Endothelial cell of umbilical vein (primary cell): ENCODE measurements at regions not wholly inside any gene's neighbourhood (a gene's known extent, or its start where the extent isn't known, plus 50 kb on each side); places are given as distances from the start of the nearest gene placed in this dataset.

Experiments used
- BruUV-seq: library from RNA; stranded (reverse); fragments of 400-500 nt; replicated peaks from 2 replicates; lab custom pipeline; 2021; lab: Mats Ljungman, UMichigan
- CTCF ChIA-PET: fragments of 300-600, 350-600 bp; sonication (Branson Sonifier 250); formaldehyde crosslinking; loops from one replicate; lab custom pipeline; 2021; ENCODE audit warnings: antibody characterized with exemption, inconsistent platforms; lab: Charles Lee
- POLR2A ChIA-PET: fragments of 300-600, 350-600 bp; sonication (Branson Sonifier 250); formaldehyde crosslinking; loops from one replicate; lab custom pipeline; 2021; ENCODE audit warnings: antibody characterized with exemption, inconsistent platforms; lab: Charles Lee
- DNase-seq: peaks from one replicate; pipeline ENCODE4 v3.0.0-alpha.2; 2011; ENCODE audit warnings: low read depth, low spot score
- FAIRE-seq: peaks from 2 replicates; lab custom pipeline; 2011; peaks lifted over from hg19 to GRCh38; lab: Jason Lieb, UNC
- H2AFZ ChIP-seq: 2 replicates; pipeline ENCODE4 v1.6.0; 2012; ENCODE audit warnings: low read depth, low read length, control low read depth, inconsistent platforms
- H3K27ac ChIP-seq: 2 replicates; pipeline ENCODE4 v1.5.1; 2011; ENCODE audit warnings: low read depth, mild to moderate bottlenecking, control low read depth, low read length, moderate library complexity; ENCODE audit not compliant: insufficient read depth
- H3K27me3 ChIP-seq, 2 experiments: 2 replicates each; pipeline versions ENCODE4 v1.6.0 to v1.6.1; 2011; ENCODE audit warnings: low read length in 2 of 2, mixed read lengths in 1 of 2; ENCODE audit not compliant: control insufficient read depth in 2 of 2, insufficient read depth in 2 of 2
- H3K36me3 ChIP-seq, 2 experiments: 2 replicates in 1 of 2; 3 replicates in 1 of 2; pipeline ENCODE4 v1.5.1; 2011; ENCODE audit warnings: low read length in 2 of 2, mild to moderate bottlenecking in 1 of 2, moderate library complexity in 1 of 2; ENCODE audit not compliant: control insufficient read depth in 2 of 2, insufficient read depth in 2 of 2; ENCODE audit errors: extremely low read depth in 1 of 2
- H3K4me1 ChIP-seq: 3 replicates; pipeline ENCODE4 v1.5.1; 2011; ENCODE audit warnings: mild to moderate bottlenecking, low read length; ENCODE audit not compliant: control insufficient read depth, insufficient read depth; ENCODE audit errors: extremely low read depth
- H3K4me2 ChIP-seq: 2 replicates; pipeline ENCODE4 v1.6.1; 2011; ENCODE audit warnings: low read length, control low read depth, mixed read lengths; ENCODE audit not compliant: insufficient read depth
- H3K4me3 ChIP-seq, 3 experiments: fragments of 200-600 bp in 1 of 3; sonication (generic), shearing (Covaris generic) in 1 of 3; replicated peaks in 1 of 3; 2 replicates each; pipeline ENCODE4 v1.5.1; 2011 to 2016; ENCODE audit warnings: control low read depth in 3 of 3, low read length in 3 of 3, mild to moderate bottlenecking in 2 of 3, inconsistent platforms in 1 of 3, low read depth in 1 of 3, moderate library complexity in 1 of 3; ENCODE audit not compliant: insufficient read depth in 1 of 3
- H3K79me2 ChIP-seq: 2 replicates; pipeline ENCODE4 v1.6.0; 2012; ENCODE audit warnings: low read length, inconsistent platforms; ENCODE audit not compliant: control insufficient read depth, insufficient read depth
- H3K9ac ChIP-seq: replicated peaks from 2 replicates; pipeline ENCODE3; 2011; ENCODE audit warnings: low read length, control low read depth; ENCODE audit not compliant: insufficient read depth; ENCODE audit errors: extremely low read depth
- H3K9me1 ChIP-seq: replicated peaks from 3 replicates; pipeline ENCODE4 v1.6.0; 2011; ENCODE audit warnings: mild to moderate bottlenecking, low read length; ENCODE audit not compliant: control insufficient read depth, insufficient read depth; ENCODE audit errors: extremely low read depth
- H3K9me3 ChIP-seq: replicated peaks from 2 replicates; pipeline ENCODE4 v1.5.1; 2012; ENCODE audit warnings: low read length, inconsistent platforms; ENCODE audit not compliant: control insufficient read depth, insufficient read depth
- H4K20me1 ChIP-seq: replicated peaks from 2 replicates; pipeline ENCODE3; 2011; ENCODE audit warnings: mild to moderate bottlenecking, low read length; ENCODE audit not compliant: control insufficient read depth, insufficient read depth; ENCODE audit errors: extremely low read depth
- EZH2 ChIP-seq: IDR thresholded peaks from 2 replicates; pipeline ENCODE4 v1.6.1; 2012; ENCODE audit warnings: borderline replicate concordance, low read depth, mild to moderate bottlenecking, moderate library complexity, low read length, inconsistent platforms; ENCODE audit not compliant: severe bottlenecking
- FOS ChIP-seq: IDR thresholded peaks from 2 replicates; pipeline ENCODE4 v1.6.1; 2011; ENCODE audit warnings: mild to moderate bottlenecking, low read length, moderate library complexity, borderline replicate concordance; ENCODE audit not compliant: insufficient read depth
- GATA2 ChIP-seq: IDR thresholded peaks from 2 replicates; pipeline ENCODE4 v1.7.0; 2011; ENCODE audit warnings: low read depth, mild to moderate bottlenecking, moderate library complexity, mixed read lengths, low read length; ENCODE audit not compliant: insufficient read length, insufficient read depth
- JUN ChIP-seq: IDR thresholded peaks from 2 replicates; pipeline ENCODE4 v1.6.1; 2011; ENCODE audit warnings: borderline replicate concordance, low read depth; ENCODE audit not compliant: insufficient read length, insufficient read depth
- MYC ChIP-seq: IDR thresholded peaks from one replicate; pipeline ENCODE4 v1.6.1; 2011; ENCODE audit warnings: mild to moderate bottlenecking, low read depth, low read length
- POLR2A ChIP-seq: IDR thresholded peaks from 2 replicates; pipeline ENCODE4 v1.6.1; 2012; ENCODE audit warnings: low read depth, mild to moderate bottlenecking, control low read depth, low read length
- POLR2AphosphoS5 ChIP-seq: IDR thresholded peaks from 2 replicates; pipeline ENCODE4 v1.6.1; 2012; ENCODE audit warnings: low read depth, mild to moderate bottlenecking, control low read depth, low read length, moderate library complexity; ENCODE audit not compliant: insufficient read depth
- dilution Hi-C: fragments of 300-500 bp; cut with MboI; formaldehyde crosslinking; loops from one replicate; pipeline ENCODE4 v1.15.0; 2019; ENCODE audit warnings: low sequenced_read_pairs; ENCODE audit not compliant: extremely low pct_ligation_motif_present
- intact Hi-C: fragments of 100-400 bp; cut with micrococcal nuclease; formaldehyde crosslinking; loops from one replicate; pipeline ENCODE4 v1.10.0; 2022
- TF ChIP-seq, protein P1 (sequence below), 2 donors: IDR thresholded peaks; 1 replicate in 1 of 2; 2 replicates in 1 of 2; pipeline ENCODE4 v1.5.1; 2011; ENCODE audit warnings: low read length in 2 of 2, mild to moderate bottlenecking in 2 of 2, moderate library complexity in 2 of 2, control low read depth in 1 of 2, inconsistent platforms in 1 of 2, low read depth in 1 of 2; ENCODE audit not compliant: insufficient read depth in 1 of 2; ENCODE audit errors: extremely low read depth in 1 of 2
- TF ChIP-seq, protein P2 (sequence below): IDR thresholded peaks from 2 replicates; pipeline ENCODE4 v1.6.1; 2011; ENCODE audit not compliant: insufficient read depth, insufficient read length

DNA sequence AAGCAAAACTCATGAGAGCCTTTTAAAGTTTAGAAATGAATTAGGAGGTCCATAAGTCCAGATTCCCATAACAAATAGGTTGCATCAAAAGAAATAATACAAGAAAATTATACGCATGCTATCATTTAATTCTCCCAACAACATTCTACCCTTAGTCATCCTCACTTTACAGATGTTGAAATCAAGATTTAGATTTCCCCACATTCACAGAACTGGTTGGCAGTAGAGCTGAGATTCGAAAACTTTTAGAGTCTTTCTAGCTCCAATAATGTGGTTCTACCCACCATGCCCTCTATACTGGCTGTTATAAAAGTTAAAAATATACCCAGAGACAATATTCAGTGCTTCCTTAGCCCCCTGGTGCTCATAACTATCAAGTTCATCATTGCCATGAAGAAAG, 56.6 kb upstream of the METAP2 start:
- no peaks in the 10 kb centered on the region for H3K36me3 ChIP-seq
- H3K4me2 ChIP-seq = no peak overlapping the region
- DNase-seq = no peak
- BruUV-seq = no TSS peak
- no peaks in the 10 kb centered on the region for H3K9me3 ChIP-seq
- TF ChIP-seq FOS (no peak), POLR2A (no peak), JUN (no peak), MYC (no peak), GATA2 (no peak), EZH2 (no peak), POLR2AphosphoS5 (no peak)
- TF ChIP-seq, protein P1, sequence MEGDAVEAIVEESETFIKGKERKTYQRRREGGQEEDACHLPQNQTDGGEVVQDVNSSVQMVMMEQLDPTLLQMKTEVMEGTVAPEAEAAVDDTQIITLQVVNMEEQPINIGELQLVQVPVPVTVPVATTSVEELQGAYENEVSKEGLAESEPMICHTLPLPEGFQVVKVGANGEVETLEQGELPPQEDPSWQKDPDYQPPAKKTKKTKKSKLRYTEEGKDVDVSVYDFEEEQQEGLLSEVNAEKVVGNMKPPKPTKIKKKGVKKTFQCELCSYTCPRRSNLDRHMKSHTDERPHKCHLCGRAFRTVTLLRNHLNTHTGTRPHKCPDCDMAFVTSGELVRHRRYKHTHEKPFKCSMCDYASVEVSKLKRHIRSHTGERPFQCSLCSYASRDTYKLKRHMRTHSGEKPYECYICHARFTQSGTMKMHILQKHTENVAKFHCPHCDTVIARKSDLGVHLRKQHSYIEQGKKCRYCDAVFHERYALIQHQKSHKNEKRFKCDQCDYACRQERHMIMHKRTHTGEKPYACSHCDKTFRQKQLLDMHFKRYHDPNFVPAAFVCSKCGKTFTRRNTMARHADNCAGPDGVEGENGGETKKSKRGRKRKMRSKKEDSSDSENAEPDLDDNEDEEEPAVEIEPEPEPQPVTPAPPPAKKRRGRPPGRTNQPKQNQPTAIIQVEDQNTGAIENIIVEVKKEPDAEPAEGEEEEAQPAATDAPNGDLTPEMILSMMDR (IDR thresholded peaks at IDR 0.05; ENCODE audit: extremely low read depth in 1 of 2, insufficient read depth in 1 of 2, low read depth in 1 of 2, low read length in 2 of 2) = no peak
- TF ChIP-seq, protein P2, sequence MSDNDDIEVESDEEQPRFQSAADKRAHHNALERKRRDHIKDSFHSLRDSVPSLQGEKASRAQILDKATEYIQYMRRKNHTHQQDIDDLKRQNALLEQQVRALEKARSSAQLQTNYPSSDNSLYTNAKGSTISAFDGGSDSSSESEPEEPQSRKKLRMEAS = no peak
- H3K79me2 ChIP-seq = no peaks in the 10 kb centered on the region
- intact Hi-C loops (no loop called here), dilution Hi-C loops (no loop called here)
- no peak overlapping the region for H3K4me3 ChIP-seq
- peaks cover 0 to 2% of the 10 kb centered on the region in 2 experiments for H3K27me3 ChIP-seq
- no peaks in the 10 kb centered on the region for H3K4me1 ChIP-seq
- ChIA-PET POLR2A (no interaction called here), CTCF (no interaction called here)
- no peaks in the 10 kb centered on the region for H4K20me1 ChIP-seq
- H3K9me1 ChIP-seq = no peaks in the 10 kb centered on the region
- FAIRE-seq = no peak
- H3K9ac ChIP-seq = no peak overlapping the region
- no peak overlapping the region for H3K27ac ChIP-seq
- H2AFZ ChIP-seq = no peak overlapping the region
